Right ventricle myocardium inferior (tissue), 1 donor: ENCODE measurements at regions not wholly inside any gene's neighbourhood (a gene's known extent, or its start where the extent isn't known, plus 50 kb on each side); places are given as distances from the start of the nearest gene placed in this dataset.

Experiments used
- ATAC-seq: fragments of 200-7000 bp; cut with Tn5 transposase; one replicate; pipeline ENCODE4 v1.9.1; 2020; ENCODE audit warnings: mild to moderate bottlenecking, moderate library complexity
- DNase-seq: peaks from one replicate; pipeline ENCODE4 v3.0.0; 2021; ENCODE audit errors: missing footprints
- intact Hi-C: fragments of 100-400 bp; cut with DNase I; formaldehyde crosslinking; loops from one replicate; pipeline ENCODE4 v1.11.0; 2022
- donor health status: DM: no; HTN: yes; CAD: no; lungs with severe emphysema.

GRCh38 chr18:51651761-51652160, 454.3 kb upstream of the MEX3C start:
- ATAC-seq (no peak), DNase-seq (no peak)
- intact Hi-C loops: no loop called here

- ATAC-seq (no peak), DNase-seq (no peak)
- intact Hi-C loops: no loop called here
Observed at GRCh38 chr18:51653507-51654213, 456.2 kb upstream of the MEX3C start.

DNA sequence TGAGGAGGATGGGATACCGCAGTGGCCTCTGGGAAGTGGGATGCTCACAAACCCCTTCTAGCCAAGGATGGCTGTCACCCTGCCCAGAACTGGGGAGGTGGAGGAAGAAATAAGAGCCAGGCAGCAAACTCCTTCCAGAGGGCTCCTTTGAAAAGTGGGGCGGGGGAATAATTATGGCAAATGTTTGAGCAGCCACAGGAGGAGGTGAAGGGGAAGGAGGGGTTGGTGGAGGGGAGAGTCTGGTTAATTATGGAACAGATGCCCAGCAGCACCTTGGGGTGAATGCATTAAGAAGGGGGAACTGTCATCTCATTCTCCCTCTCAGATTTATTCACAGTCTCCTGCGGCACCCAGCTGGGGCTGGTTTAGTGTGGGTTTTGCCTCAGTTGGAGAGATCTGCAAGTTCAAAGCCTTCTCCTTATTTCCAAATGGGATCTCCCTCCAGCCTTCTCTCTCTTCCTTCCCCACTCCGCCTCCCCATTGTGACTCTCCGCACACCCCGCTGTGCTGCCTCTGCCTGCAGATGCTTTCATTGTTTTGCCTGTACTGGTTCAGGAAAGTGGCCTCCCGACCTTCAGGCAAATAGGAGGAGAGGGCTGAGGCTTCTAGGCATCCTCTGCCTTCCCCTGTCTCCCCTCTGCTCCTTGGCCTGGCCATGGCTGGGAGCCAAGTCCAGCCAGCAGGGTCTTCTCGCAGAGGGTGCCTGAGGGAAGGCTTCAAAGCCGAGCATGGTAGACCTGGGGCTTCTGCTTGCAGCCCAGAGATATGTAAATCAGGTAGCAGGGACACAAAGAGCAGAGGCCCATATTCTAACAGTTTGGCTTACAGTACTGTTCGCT, 457.2 kb upstream of the MEX3C start:
- DNase-seq: no peak
- no peak for ATAC-seq
- intact Hi-C loops: no loop called here

DNA sequence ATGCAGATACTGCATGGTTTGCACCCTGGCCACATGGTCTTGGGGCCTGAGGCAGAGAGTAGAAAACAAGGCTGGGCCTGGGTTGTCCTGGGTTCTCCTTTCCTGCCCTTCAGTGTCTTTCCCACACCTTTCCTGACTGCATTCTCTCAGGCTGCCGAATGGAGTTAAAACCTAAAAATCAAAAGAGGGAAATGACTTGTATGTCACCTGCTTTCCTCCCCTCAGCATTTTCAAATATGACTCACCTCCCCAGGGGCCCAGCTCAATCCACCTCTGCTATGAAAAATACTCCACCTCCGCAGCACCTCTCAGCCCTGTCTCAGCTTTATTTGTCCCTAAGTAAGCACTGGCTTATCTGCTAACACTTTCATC, 457.8 kb upstream of the MEX3C start:
- no peak for DNase-seq
- intact Hi-C loops: no loop called here
- ATAC-seq: no peak

DNA sequence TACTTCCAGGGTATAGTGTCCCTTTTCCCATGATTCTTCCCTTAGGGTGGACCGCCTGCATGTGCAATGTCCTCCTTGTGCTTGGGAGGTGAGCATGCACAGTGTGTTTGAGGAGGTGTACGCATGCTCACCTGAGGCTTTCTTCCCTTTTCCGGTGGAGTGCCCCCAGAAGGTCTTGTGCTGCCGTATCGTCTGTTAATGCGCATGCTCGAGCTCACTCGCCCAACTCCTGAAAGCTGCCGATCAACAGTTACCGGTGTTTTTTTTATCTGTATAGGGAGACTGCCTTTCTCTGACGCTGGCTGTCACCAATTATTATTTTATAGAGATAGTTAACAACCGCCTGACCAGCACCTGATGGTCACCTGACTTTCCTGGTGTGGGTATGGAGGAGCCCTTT, 458.8 kb upstream of the MEX3C start:
- DNase-seq (no peak), ATAC-seq (no peak)
- intact Hi-C loops: no loop called here

DNA sequence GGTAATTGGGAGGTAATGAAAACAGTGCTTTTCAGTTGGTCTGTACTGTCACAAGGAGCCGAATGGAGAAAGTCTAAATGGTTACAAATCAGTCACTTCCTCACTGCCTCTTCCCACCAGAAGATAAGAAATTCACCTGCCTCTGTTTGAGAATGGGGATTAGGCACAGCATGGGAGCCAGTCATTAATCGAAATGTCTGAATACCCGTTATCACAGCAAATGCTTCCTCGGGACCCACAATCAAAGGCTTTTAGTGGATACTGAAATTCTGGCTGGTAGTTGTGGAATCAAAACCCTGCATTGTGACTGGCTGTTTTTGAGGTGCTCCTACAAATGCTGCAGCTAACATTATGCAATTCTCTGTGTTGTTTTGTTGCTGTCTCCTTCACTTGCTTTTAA, 461.0 kb upstream of the MEX3C start:
- no peak for DNase-seq
- intact Hi-C loops: no loop called here
- no peak for ATAC-seq

DNA sequence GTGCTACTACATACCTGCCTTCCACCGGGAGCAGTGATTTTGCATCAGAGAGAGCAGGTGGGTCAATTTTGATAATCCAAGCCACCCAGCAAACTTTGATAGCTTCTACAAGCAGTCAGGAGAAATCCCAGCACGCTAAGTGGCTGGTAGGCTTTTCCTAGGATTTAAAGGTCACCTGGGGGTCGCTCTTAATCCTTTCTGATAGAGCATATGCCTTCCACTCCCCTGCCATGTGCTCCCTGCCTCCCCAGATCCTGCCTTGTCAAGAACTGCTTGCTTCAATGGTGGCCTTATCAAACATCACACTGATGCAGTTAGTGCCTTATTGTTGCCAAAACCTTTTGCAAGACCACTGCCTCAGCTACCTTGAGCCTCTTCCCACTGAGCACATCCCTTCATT, 462.3 kb upstream of the MEX3C start:
- DNase-seq (no peak), ATAC-seq (no peak)
- intact Hi-C loops: no loop called here

DNA sequence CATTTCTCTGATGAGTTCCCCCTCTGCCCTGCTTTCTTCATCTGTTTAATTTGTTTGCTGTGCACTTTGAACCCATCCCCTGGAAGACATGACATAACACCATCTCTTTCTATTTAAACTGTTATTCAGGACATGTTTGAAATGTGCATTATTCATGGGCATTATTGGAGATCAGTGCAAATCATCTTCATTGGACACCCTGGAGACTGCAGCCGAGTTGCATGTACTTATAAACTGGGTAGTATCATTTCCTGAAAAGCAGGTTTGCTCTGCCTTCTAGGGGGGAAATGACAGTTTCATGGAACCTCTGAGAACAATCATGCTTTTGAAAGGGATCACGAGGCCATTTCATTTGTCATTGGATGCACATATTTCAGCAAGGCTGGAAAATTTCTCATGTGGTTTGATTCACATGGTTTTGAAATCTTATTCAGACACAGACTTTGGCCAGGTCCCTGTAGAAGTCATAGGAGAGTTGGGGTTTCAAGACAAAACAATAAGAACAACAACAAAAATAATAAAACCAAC, 462.8 kb upstream of the MEX3C start:
- intact Hi-C loops: no loop called here
- ATAC-seq (no peak), DNase-seq (no peak)

GRCh38 chr18:51664236-51664635, 466.8 kb upstream of the MEX3C start:
- DNase-seq (no peak), ATAC-seq (no peak)
- intact Hi-C loops: no loop called here

- intact Hi-C loops: no loop called here
- no peak for ATAC-seq
- DNase-seq: no peak
Observed at GRCh38 chr18:51666763-51667191, 469.3 kb upstream of the MEX3C start.

DNA sequence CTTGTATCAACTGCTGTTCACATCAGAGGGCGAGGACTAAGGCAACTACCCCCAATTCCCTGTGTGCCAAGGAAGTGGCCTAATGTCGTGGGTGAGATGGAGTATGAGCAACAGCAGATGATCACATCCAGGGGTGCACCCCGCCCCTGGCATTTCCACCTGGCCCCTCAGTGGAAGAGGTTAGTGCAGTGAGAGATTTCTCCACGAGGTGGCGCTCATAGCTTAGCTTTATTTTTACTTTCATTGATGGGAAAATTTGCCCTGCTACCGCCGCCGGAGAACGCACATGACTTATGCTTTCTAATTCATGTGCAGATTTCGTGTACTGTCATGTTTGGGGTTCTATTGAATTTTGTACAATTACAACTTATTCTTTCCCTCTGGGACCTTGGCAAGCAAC, 470.6 kb upstream of the MEX3C start:
- ATAC-seq (no peak), DNase-seq (no peak)
- intact Hi-C loops: no loop called here

DNA sequence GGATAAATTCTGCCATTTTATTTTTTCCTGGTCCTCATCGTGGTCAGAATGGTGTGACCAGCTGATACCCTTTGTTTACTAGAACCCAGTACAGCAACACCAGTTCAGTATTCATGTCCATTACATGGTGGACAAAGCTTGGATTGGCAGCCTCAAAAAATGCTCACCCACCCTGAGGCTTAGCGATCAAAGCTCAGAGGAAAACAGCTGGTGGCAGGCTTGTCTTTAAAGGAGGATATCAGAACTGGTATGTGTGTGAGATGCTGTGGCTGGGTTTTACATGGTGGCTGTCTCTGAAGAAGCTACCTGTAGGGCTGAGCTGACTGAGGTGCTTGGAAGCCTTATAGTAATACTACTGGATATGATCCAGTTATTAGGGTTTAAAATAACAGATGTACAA, 471.1 kb upstream of the MEX3C start:
- ATAC-seq (no peak), DNase-seq (no peak)
- intact Hi-C loops: no loop called here

- DNase-seq (no peak), ATAC-seq (no peak)
- intact Hi-C loops: no loop called here
Observed at GRCh38 chr18:51686590-51686989, 489.1 kb upstream of the MEX3C start.

DNA sequence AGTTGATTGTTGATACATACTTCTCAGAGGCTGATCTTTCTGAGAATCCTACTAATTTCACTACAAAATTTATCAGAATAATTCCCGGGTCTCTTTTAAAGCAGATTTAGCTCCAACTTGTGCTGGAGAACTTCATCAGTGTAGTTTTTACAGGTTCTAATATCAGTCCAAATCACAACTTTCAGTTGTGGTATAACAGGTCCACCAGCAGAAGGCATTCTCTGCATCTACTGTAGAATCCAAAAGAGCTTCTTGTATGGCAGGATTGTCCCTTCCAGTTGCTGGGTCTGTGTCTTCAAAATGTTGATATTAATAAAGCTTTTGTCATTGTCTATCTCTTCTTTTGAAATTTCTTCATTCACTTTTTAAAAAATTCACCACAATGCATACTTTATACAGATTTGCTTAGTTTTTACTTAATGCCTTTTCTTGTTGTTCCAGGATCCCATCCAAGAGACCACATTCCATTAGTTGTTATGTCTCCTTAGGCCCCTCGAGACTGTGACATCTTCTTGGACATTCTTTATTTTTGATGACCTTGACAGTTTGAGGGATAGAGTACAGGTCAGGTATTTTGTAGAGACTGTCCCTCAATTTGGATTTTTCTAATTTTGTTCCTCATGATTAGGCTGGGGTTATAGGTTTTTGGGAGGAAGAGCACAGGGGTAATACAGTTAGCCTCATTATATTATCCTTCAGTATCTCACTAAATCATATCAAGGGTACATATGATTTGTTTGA, 490.5 kb upstream of the MEX3C start:
- no peak for ATAC-seq
- intact Hi-C loops: no loop called here
- no peak for DNase-seq

DNA sequence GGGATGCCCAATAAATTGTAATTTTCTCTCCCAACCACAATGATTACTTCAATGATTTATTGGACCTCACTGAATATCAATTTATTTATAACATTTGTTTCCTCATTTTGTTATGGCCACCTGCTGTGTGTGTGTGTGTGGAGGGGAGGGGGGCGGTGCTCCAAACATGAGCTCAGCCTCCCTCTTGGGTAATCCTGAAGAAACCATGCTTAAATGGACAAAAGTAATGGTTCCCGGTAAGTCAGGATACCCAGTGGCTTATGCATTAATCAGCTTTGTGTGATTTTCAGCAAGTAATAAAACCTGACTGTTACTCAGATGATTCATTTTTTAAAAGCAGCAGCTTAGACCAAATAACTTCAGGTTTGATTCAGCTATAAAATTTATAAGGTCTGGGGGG, 495.1 kb upstream of the MEX3C start:
- intact Hi-C loops: no loop called here
- no peak for DNase-seq
- no peak for ATAC-seq

DNA sequence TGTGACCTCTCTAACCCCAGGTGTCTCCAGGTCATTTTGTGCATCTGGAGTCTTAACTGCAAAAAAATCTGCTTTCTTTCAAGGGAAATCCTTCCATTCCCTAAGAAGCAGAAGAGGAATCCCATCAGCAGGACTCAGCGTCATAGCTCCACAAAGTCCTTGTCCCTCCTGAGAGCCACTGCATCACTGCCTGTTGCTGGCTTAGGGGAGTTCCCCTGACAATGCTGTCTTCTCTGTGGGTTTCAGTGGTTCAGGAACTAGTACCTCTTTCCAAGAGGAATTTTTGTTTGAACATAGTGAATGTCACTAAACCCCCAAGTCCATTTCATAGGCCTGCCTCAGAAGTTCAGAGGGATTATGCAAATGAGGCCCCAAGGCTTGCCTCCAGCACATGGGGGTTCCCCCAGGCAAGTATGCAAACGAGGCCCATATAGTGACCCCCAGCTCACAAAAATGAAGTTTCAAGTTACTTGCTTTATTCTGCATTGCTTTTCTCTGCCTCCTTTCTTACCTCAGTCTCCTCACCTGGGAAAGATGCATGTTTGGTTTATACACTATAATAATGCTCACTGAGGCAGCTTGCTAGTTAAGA, 513.9 kb upstream of the MEX3C start:
- no peak for ATAC-seq
- intact Hi-C loops: no loop called here
- DNase-seq: no peak

DNA sequence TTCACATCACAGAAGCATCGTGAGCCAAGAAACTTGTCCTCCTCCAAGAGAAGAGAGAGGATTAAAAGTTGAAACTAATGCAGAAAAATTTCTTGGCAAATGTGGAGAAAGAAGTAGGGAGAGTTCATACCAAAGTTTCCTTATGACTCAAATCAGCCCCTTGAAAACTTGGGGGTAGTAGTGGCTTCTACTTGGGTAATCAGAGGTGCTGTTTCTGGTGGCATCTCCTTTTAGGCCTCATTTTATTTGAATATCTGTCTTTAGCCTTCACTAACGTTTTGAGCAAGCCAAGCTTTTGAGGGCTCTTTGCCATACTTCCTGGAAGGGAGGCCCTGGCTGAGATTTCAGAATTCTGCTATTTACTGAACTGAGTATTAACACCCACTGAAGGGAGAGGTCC, 515.3 kb upstream of the MEX3C start:
- no peak for DNase-seq
- ATAC-seq: no peak
- intact Hi-C loops: no loop called here

DNA sequence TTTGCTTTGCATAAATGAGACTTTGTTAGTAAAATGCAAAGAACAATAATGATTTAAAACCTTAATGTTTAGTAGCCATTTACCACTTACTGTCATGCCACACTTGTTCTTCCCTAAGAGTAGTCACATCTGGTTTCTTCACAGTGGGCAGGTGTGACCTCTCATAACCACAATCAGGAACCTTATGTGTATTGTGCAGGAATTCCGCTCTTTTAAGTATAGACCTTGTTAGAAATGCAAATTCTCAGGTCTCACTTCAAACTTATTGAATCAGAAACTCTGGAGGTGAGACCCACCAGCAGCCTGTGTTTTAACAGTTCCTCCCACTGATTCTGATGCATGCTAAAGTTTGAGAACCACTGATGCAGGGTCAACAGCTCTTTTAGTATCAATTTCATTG, 518.8 kb upstream of the MEX3C start:
- no peak for ATAC-seq
- intact Hi-C loops: no loop called here

DNA sequence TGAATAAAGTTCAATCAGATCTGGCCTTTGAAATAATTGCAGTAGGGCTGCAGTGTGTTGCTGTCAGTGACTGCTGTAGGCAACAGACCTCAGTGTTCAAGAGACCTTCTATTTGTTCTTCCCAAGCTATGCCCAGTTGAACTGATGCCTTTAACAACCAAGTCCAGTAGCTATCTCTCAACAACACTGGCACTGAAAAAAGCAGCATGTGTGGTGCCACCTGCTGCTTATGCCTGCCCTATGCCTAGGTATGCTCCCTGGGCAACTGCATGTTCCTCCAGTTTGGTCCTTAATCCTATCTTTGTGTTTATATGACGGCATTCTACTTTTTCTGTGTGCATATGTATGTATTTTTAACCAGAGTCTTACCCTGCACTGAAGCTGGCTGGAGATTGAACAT, 523.9 kb upstream of the MEX3C start:
- DNase-seq (no peak), ATAC-seq (no peak)
- intact Hi-C loops: no loop called here

More for the DNA sequence above, 518.8 kb upstream of the MEX3C start:
- no peak for DNase-seq
